Vagina (tissue), 2 donors: ENCODE measurements at regions not wholly inside any gene's neighbourhood (a gene's known extent, or its start where the extent isn't known, plus 50 kb on each side); places are given as distances from the start of the nearest gene placed in this dataset.

Experiments used
- CTCF ChIP-seq, 3 experiments: fragments of 450-650 bp in 2 of 3; fragments of 200-600 bp in 1 of 3; sonication (generic) in 1 of 3; IDR thresholded peaks; one replicate each; pipeline ENCODE4 v1.5.1; 2017 to 2019; ENCODE audit warnings: antibody characterized with exemption in 3 of 3, mild to moderate bottlenecking in 2 of 3, moderate library complexity in 2 of 3
- POLR2A ChIP-seq, 2 donors: fragments of 450-650 bp; IDR thresholded peaks; one replicate each; pipeline ENCODE4 v1.6.1; 2017; ENCODE audit warnings: antibody characterized with exemption in 2 of 2, mild to moderate bottlenecking in 2 of 2, moderate library complexity in 2 of 2
- POLR2AphosphoS5 ChIP-seq, 2 donors: sonication (generic); formaldehyde crosslinking; IDR thresholded peaks; one replicate each; pipeline ENCODE4 v1.9.0; 2017; ENCODE audit warnings: antibody characterized with exemption in 2 of 2, mild to moderate bottlenecking in 2 of 2, low read depth in 1 of 2; ENCODE audit not compliant: insufficient read depth in 1 of 2

- TF ChIP-seq CTCF (IDR thresholded peaks at IDR 0.05) (no peak), POLR2A (IDR thresholded peaks at IDR 0.05) (no peak), POLR2AphosphoS5 (IDR thresholded peaks at IDR 0.05; ENCODE audit: insufficient read depth in 1 of 2, low read depth in 1 of 2) (no peak)
These were observed 134.7 kb downstream of the PSMG1 start for GRCh38 chr21:39048574-39048973.
